OCI-LY1 (cell line): ENCODE measurements at regions not wholly inside any gene's neighbourhood (a gene's known extent, or its start where the extent isn't known, plus 50 kb on each side); places are given as distances from the start of the nearest gene placed in this dataset.

ENCODE experiments used
- H2AFZ ChIP-seq: fragments of 200-600 bp; sonication (generic), shearing (Covaris generic); 2 replicates; pipeline ENCODE4 v1.6.0; 2014; ENCODE audit warnings: antibody characterized with exemption, mild to moderate bottlenecking, low read length
- H3F3A ChIP-seq: fragments of 200-600 bp; sonication (generic), shearing (Covaris generic); 2 replicates; pipeline ENCODE4 v1.6.0; 2014; ENCODE audit warnings: mild to moderate bottlenecking, antibody characterized with exemption, low read length, moderate library complexity; ENCODE audit not compliant: insufficient read depth
- H3K27ac ChIP-seq: fragments of 200-600 bp; sonication (generic); 2 replicates; pipeline ENCODE4 v1.5.1; 2014; ENCODE audit warnings: low read length, mixed run types, mild to moderate bottlenecking, low read depth; ENCODE audit not compliant: poor library complexity, severe bottlenecking
- H3K27me3 ChIP-seq: fragments of 200-600 bp; sonication (generic); 2 replicates; pipeline ENCODE4 v1.6.0; 2014; ENCODE audit warnings: antibody characterized with exemption, mild to moderate bottlenecking, low read length, moderate library complexity; ENCODE audit not compliant: insufficient read depth
- H3K36me3 ChIP-seq: fragments of 200-600 bp; sonication (generic); 2 replicates; pipeline ENCODE4 v1.6.1; 2014; ENCODE audit warnings: mild to moderate bottlenecking, antibody characterized with exemption, low read length, moderate library complexity, mixed read lengths; ENCODE audit not compliant: insufficient read depth
- H3K4me1 ChIP-seq: fragments of 200-600 bp; sonication (generic); 2 replicates; pipeline ENCODE4 v1.5.1; 2014; ENCODE audit warnings: mild to moderate bottlenecking, low read length, moderate library complexity; ENCODE audit not compliant: insufficient read depth, severe bottlenecking
- H3K4me2 ChIP-seq: fragments of 200-600 bp; sonication (generic), shearing (Covaris generic); 2 replicates; pipeline ENCODE4 v1.6.1; 2014; ENCODE audit warnings: low read length
- H3K4me3 ChIP-seq: fragments of 200-600 bp; sonication (generic); 2 replicates; pipeline ENCODE4 v1.5.1; 2014; ENCODE audit warnings: low read length, low read depth, mild to moderate bottlenecking, mixed read lengths; ENCODE audit not compliant: poor library complexity, severe bottlenecking
- H3K79me2 ChIP-seq: fragments of 200-600 bp; shearing (Covaris generic); 2 replicates; pipeline ENCODE4 v1.6.1; 2016; ENCODE audit warnings: mixed run types, low read length, mixed read lengths; ENCODE audit not compliant: insufficient read depth
- H3K9ac ChIP-seq: fragments of 200-600 bp; sonication (generic), shearing (Covaris generic); 2 replicates; pipeline ENCODE4 v1.6.1; 2014; ENCODE audit warnings: mild to moderate bottlenecking, low read length, mixed read lengths
- H3K9me2 ChIP-seq: fragments of 200-600 bp; sonication (generic), shearing (Covaris generic); 2 replicates; pipeline ENCODE4 v1.6.1; 2014; ENCODE audit warnings: low read depth, mild to moderate bottlenecking, low read length, mixed read lengths
- H3K9me3 ChIP-seq: fragments of 200-600 bp; shearing (Covaris generic); 2 replicates; pipeline ENCODE4 v1.6.1; 2014; ENCODE audit warnings: low read length, mixed read lengths
- H4K20me1 ChIP-seq: fragments of 200-600 bp; sonication (generic), shearing (Covaris generic); 2 replicates; pipeline ENCODE4 v1.6.0; 2016; ENCODE audit warnings: mild to moderate bottlenecking, low read length; ENCODE audit not compliant: insufficient read depth
- CTCF ChIP-seq: fragments of 200-600 bp; sonication (generic), shearing (Covaris generic); IDR thresholded peaks from 2 replicates; pipeline ENCODE4 v1.5.1; 2017; ENCODE audit warnings: mild to moderate bottlenecking, antibody characterized with exemption, low read length, moderate library complexity, mixed read lengths
- EZH2 ChIP-seq: fragments of 200-600 bp; sonication (generic), shearing (Covaris generic); IDR thresholded peaks from 2 replicates; pipeline ENCODE4 v1.8.0; 2017; ENCODE audit warnings: borderline replicate concordance, mixed run types, mild to moderate bottlenecking, antibody characterized with exemption, low read length, moderate library complexity, mixed read lengths

GRCh38 chr11:71198141-71198822 is 54.1 kb downstream of the SHANK2 start:
- no peak overlapping the region for H3K4me3 ChIP-seq
- H3K27me3 ChIP-seq: no peaks in the 10 kb centered on the region
- H3K9me3 ChIP-seq: no peaks in the 10 kb centered on the region
- H3K9ac ChIP-seq: no peak overlapping the region
- no peaks in the 10 kb centered on the region for H3K4me1 ChIP-seq
- no peaks in the 10 kb centered on the region for H3K79me2 ChIP-seq
- no peaks in the 10 kb centered on the region for H3F3A ChIP-seq
- H3K27ac ChIP-seq: no peak overlapping the region
- H3K4me2 ChIP-seq: no peak overlapping the region
- no peaks in the 10 kb centered on the region for H3K9me2 ChIP-seq
- no peaks in the 10 kb centered on the region for H4K20me1 ChIP-seq
- H3K36me3 ChIP-seq: no peaks in the 10 kb centered on the region
- no peak overlapping the region for H2AFZ ChIP-seq
- no peak for TF ChIP-seq EZH2
- no peak for TF ChIP-seq CTCF

DNA sequence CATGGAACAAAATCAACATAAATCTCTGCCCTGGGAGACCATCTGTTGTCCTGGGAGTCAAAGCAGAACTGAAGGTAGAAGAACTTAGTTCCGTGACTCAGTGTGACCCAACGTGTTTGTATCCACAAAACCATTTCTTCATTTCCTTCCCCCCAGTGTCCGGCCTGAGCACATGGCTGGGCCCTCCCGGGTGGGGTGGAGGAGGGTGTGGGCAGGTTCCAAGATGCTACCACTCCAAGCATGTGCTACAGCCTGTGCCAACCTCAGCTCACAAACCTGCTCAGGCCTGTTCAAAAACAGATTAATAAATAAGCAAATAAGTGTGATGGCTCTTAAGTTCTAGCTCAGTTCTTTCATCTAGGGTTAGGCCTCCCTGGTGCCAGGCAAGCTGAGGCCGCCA is 55.3 kb downstream of the SHANK2 start:
- H3F3A ChIP-seq: no peaks in the 10 kb centered on the region
- TF ChIP-seq CTCF (no peak), EZH2 (no peak)
- H3K36me3 ChIP-seq: no peaks in the 10 kb centered on the region
- H4K20me1 ChIP-seq: no peaks in the 10 kb centered on the region
- no peak overlapping the region for H3K4me2 ChIP-seq
- H3K9me3 ChIP-seq: no peaks in the 10 kb centered on the region
- no peak overlapping the region for H2AFZ ChIP-seq
- no peaks in the 10 kb centered on the region for H3K79me2 ChIP-seq
- H3K27me3 ChIP-seq: no peaks in the 10 kb centered on the region; the same call in 1 of the 2 replicates
- no peaks in the 10 kb centered on the region for H3K4me1 ChIP-seq
- no peaks in the 10 kb centered on the region for H3K9me2 ChIP-seq
- H3K9ac ChIP-seq: no peak overlapping the region
- no peak overlapping the region for H3K27ac ChIP-seq
- no peak overlapping the region for H3K4me3 ChIP-seq

DNA sequence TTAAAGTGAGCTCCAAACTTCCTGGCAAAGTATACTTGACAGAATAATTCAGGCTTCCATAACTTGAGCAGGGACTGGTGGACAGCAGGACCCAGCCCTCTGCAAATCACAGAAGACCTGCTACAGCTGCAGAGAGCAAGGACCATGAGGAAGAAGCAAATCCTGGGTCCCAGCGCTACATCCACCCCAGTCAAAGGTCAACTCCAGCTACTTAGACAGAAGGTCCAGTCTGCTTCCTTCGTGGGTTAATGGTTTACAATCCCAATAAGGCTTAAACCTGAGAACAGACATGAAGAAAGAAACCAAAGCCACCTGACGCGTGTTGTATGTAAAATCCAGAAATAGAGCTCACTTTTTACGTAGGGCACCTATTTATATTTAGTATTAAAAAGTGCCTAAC is 57.7 kb downstream of the SHANK2 start:
- Histone ChIP-seq H3K27ac (no peak overlapping the region), H3K79me2 (no peaks in the 10 kb centered on the region), H3K4me1 (no peaks in the 10 kb centered on the region), H3K9ac (no peak overlapping the region), H3K4me2 (no peak overlapping the region), H3F3A (no peaks in the 10 kb centered on the region), H3K36me3 (no peaks in the 10 kb centered on the region), H2AFZ (no peak overlapping the region), H3K27me3 (no peaks in the 10 kb centered on the region; the same call in 1 of the 2 replicates), H3K4me3 (no peak overlapping the region), H3K9me2 (no peaks in the 10 kb centered on the region), H4K20me1 (no peaks in the 10 kb centered on the region), H3K9me3 (no peaks in the 10 kb centered on the region)
- TF ChIP-seq EZH2 (no peak), CTCF (no peak)
